ENCODE measurements at regions not wholly inside any gene's neighbourhood (a gene's known extent, or its start where the extent isn't known, plus 50 kb on each side); places are given as distances from the start of the nearest gene placed in this dataset.
A peak's percentile ranks its signal among the peaks of the same experiment; 100 is the strongest.

- DNase-seq (ENCODE audit: low spot score) (no peak), ATAC-seq (no peak)
- intact Hi-C loops (cut with DNase I) = no loop called here
Observed at GRCh38 chr4:106691749-106692148, 323.2 kb upstream of the GIMD1 start.

GRCh38 chr4:106690487-106690886, 321.9 kb upstream of the GIMD1 start:
- intact Hi-C loops (cut with DNase I) = no loop called here
- no peak for ATAC-seq

GRCh38 chr4:106687026-106687425, 318.4 kb upstream of the GIMD1 start:
- ATAC-seq = no peak

More at GRCh38 chr4:106690487-106690886, 321.9 kb upstream of the GIMD1 start:
- DNase-seq (ENCODE audit: low spot score) = no peak

GRCh38 chr4:106681381-106681921, 312.9 kb upstream of the GIMD1 start:
- intact Hi-C loops (cut with DNase I) = no loop called here
- ATAC-seq (no peak), DNase-seq (ENCODE audit: low spot score) (no peak)

More at GRCh38 chr4:106687026-106687425, 318.4 kb upstream of the GIMD1 start:
- no peak for DNase-seq (ENCODE audit: low spot score)
- intact Hi-C loops (cut with DNase I) = no loop called here

GRCh38 chr4:106679063-106679462, 310.5 kb upstream of the GIMD1 start:
- no peak for DNase-seq (ENCODE audit: low spot score)
- intact Hi-C loops (cut with DNase I) = no loop called here
- ATAC-seq = no peak

GRCh38 chr4:106677213-106677612, 308.6 kb upstream of the GIMD1 start:
- intact Hi-C loops (cut with DNase I) = no loop called here
- DNase-seq (ENCODE audit: low spot score) (no peak), ATAC-seq (no peak)

- peak; percentile 52 for ATAC-seq
- DNase-seq (ENCODE audit: low spot score) = no peak
- intact Hi-C loops (cut with DNase I) = no loop called here
Observed at GRCh38 chr4:106676173-106676921, 307.8 kb upstream of the GIMD1 start.

- no peak for ATAC-seq
- intact Hi-C loops (cut with DNase I) = no loop called here
Observed at GRCh38 chr4:106671716-106672115, 303.1 kb upstream of the GIMD1 start.

GRCh38 chr4:106670976-106671375, 302.4 kb upstream of the GIMD1 start:
- ATAC-seq = no peak
- intact Hi-C loops (cut with DNase I) = no loop called here
- no peak for DNase-seq (ENCODE audit: low spot score)

More at GRCh38 chr4:106671716-106672115, 303.1 kb upstream of the GIMD1 start:
- DNase-seq (ENCODE audit: low spot score) = no peak

GRCh38 chr4:106659371-106659770, 290.8 kb upstream of the GIMD1 start:
- DNase-seq (ENCODE audit: low spot score) (no peak), ATAC-seq (peak; percentile 71)
- intact Hi-C loops (cut with DNase I) = no loop called here

- DNase-seq (ENCODE audit: low spot score) (no peak), ATAC-seq (no peak)
- intact Hi-C loops (cut with DNase I) = no loop called here
Observed at GRCh38 chr4:106652095-106652494, 283.5 kb upstream of the GIMD1 start.

GRCh38 chr4:106650701-106651100, 282.1 kb upstream of the GIMD1 start:
- intact Hi-C loops (cut with DNase I) = no loop called here
- DNase-seq (ENCODE audit: low spot score) (no peak), ATAC-seq (no peak)

GRCh38 chr4:106647451-106647850, 278.9 kb upstream of the GIMD1 start:
- ATAC-seq (no peak), DNase-seq (ENCODE audit: low spot score) (no peak)
- intact Hi-C loops (cut with DNase I) = no loop called here

- no peak for DNase-seq (ENCODE audit: low spot score)
- no peak for ATAC-seq
- intact Hi-C loops (cut with DNase I) = no loop called here
Observed at GRCh38 chr4:106629268-106629625, 260.7 kb upstream of the GIMD1 start.

- no peak for DNase-seq (ENCODE audit: low spot score)
- intact Hi-C loops (cut with DNase I) = no loop called here
- ATAC-seq = peak; percentile 18
Observed at GRCh38 chr4:106628586-106629267, 260.1 kb upstream of the GIMD1 start.

GRCh38 chr4:106627051-106627450, 258.5 kb upstream of the GIMD1 start:
- no peak for DNase-seq (ENCODE audit: low spot score)
- intact Hi-C loops (cut with DNase I) = no loop called here
- peak; percentile 56 for ATAC-seq

- ATAC-seq (no peak), DNase-seq (ENCODE audit: low spot score) (no peak)
- intact Hi-C loops (cut with DNase I) = no loop called here
Observed at GRCh38 chr4:106624671-106625070, 256.1 kb upstream of the GIMD1 start.

- DNase-seq (ENCODE audit: low spot score) (no peak), ATAC-seq (no peak)
- intact Hi-C loops (cut with DNase I) = no loop called here
Observed at GRCh38 chr4:106618956-106619355, 250.4 kb upstream of the GIMD1 start.

- DNase-seq (ENCODE audit: low spot score) (no peak), ATAC-seq (no peak)
- intact Hi-C loops (cut with DNase I) = no loop called here
Observed at GRCh38 chr4:106615961-106616360, 247.4 kb upstream of the GIMD1 start.

GRCh38 chr4:106615410-106615945, 246.9 kb upstream of the GIMD1 start:
- DNase-seq (ENCODE audit: low spot score) (no peak), ATAC-seq (no peak)
- intact Hi-C loops (cut with DNase I) = no loop called here
